Astrocyte (in vitro differentiated cells and primary cell): ENCODE measurements at regions not wholly inside any gene's neighbourhood (a gene's known extent, or its start where the extent isn't known, plus 50 kb on each side); places are given as distances from the start of the nearest gene placed in this dataset.

Experiments
- DNase-seq: peaks from one replicate; pipeline ENCODE4 v3.0.0-alpha.2; 2010; ENCODE audit warnings: low read depth
- FAIRE-seq: peaks from 2 replicates; lab custom pipeline; 2011; peaks lifted over from hg19 to GRCh38; lab: Jason Lieb, UNC
- H2AFZ ChIP-seq: 2 replicates; pipeline ENCODE4 v1.6.0; 2012; ENCODE audit warnings: low read depth, low read length, inconsistent platforms
- H3K27ac ChIP-seq: 2 replicates; pipeline ENCODE4 v1.5.1; 2011; ENCODE audit warnings: low read depth, low read length, inconsistent platforms
- H3K27me3 ChIP-seq: 2 replicates; pipeline ENCODE4 v1.6.0; 2011; ENCODE audit warnings: low read length, inconsistent platforms; ENCODE audit not compliant: insufficient read depth
- H3K36me3 ChIP-seq: 2 replicates; pipeline ENCODE4 v1.5.1; 2011; ENCODE audit warnings: low read length, inconsistent platforms; ENCODE audit not compliant: insufficient read depth
- H3K4me1 ChIP-seq: 2 replicates; pipeline ENCODE4 v1.5.1; 2011; ENCODE audit warnings: low read length, inconsistent platforms; ENCODE audit not compliant: insufficient read depth
- H3K4me2 ChIP-seq: 2 replicates; pipeline ENCODE4 v1.6.0; 2012; ENCODE audit warnings: low read length, inconsistent platforms
- H3K4me3 ChIP-seq: 2 replicates; pipeline ENCODE4 v1.5.1; 2011; ENCODE audit warnings: low read depth, mild to moderate bottlenecking, low read length, inconsistent platforms; ENCODE audit not compliant: insufficient read depth
- H3K79me2 ChIP-seq: 2 replicates; pipeline ENCODE4 v1.6.0; 2012; ENCODE audit warnings: mild to moderate bottlenecking, low read length, inconsistent platforms; ENCODE audit not compliant: insufficient read depth
- H3K9ac ChIP-seq: 2 replicates; pipeline ENCODE4 v1.6.0; 2012; ENCODE audit warnings: mild to moderate bottlenecking, low read length, inconsistent platforms
- H3K9me3 ChIP-seq: 2 replicates; pipeline ENCODE4 v1.5.1; 2012; ENCODE audit warnings: low read depth, mild to moderate bottlenecking, low read length, inconsistent platforms; ENCODE audit not compliant: insufficient read depth
- H4K20me1 ChIP-seq: 2 replicates; pipeline ENCODE4 v1.6.0; 2012; ENCODE audit warnings: low read length, inconsistent platforms; ENCODE audit not compliant: insufficient read depth
- H3K27ac Mint-ChIP-seq: one replicate; pipeline ENCODE4 v1.8.0; 2021; ENCODE audit warnings: mild to moderate bottlenecking, mixed read lengths; ENCODE audit not compliant: unreplicated experiment
- H3K27me3 Mint-ChIP-seq: one replicate; pipeline ENCODE4 v1.8.0; 2021; ENCODE audit warnings: low read depth, mixed read lengths; ENCODE audit not compliant: unreplicated experiment
- H3K36me3 Mint-ChIP-seq: one replicate; pipeline ENCODE4 v1.8.0; 2021; ENCODE audit warnings: low read depth, mixed read lengths; ENCODE audit not compliant: unreplicated experiment
- H3K4me1 Mint-ChIP-seq: one replicate; pipeline ENCODE4 v1.8.0; 2021; ENCODE audit warnings: low read depth, mixed read lengths; ENCODE audit not compliant: unreplicated experiment
- H3K4me3 Mint-ChIP-seq: one replicate; pipeline ENCODE4 v1.8.0; 2021; ENCODE audit warnings: mild to moderate bottlenecking, moderate library complexity, mixed read lengths; ENCODE audit not compliant: unreplicated experiment
- H3K9me3 Mint-ChIP-seq: one replicate; pipeline ENCODE4 v1.8.0; 2021; ENCODE audit warnings: mild to moderate bottlenecking, mixed read lengths; ENCODE audit not compliant: unreplicated experiment
- EZH2 ChIP-seq: IDR thresholded peaks from 2 replicates; pipeline ENCODE4 v1.6.1; 2012; ENCODE audit warnings: mild to moderate bottlenecking, low read length, inconsistent platforms; ENCODE audit not compliant: insufficient read depth
- TF ChIP-seq, protein P1 (sequence below): IDR thresholded peaks from 2 replicates; pipeline ENCODE4 v1.5.1; 2011; ENCODE audit warnings: low read depth, mild to moderate bottlenecking, inconsistent platforms, low read length, moderate library complexity; ENCODE audit not compliant: insufficient read depth

DNA sequence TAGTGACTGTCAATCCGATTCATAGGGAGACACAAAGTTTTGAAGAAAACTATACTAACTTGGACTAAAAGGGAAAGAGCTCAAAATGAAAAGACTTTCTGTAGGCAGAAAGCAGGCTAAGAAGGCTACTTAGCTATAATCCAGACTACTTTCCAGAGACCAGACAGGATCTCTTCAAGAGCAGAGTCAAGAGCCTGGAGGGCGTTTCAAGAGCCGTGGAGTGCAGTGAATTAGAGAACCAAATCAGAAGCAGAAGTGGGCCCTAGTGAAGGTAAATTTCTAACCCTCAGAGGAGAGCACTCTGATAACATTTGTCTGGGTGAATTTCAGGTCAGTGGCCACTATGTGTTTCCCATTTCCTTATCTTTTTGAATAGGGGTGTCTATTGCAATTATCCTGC, 76.4 kb downstream of the CGGBP1 start:
- Histone ChIP-seq H3K9ac (no peak overlapping the region), H3K4me3 (no peak overlapping the region), H3K79me2 (no peaks in the 10 kb centered on the region), H3K9me3 (no peaks in the 10 kb centered on the region), H3K27me3 (no peaks in the 10 kb centered on the region), H3K4me1 (no peaks in the 10 kb centered on the region), H3K27ac (no peak overlapping the region), H2AFZ (no peak overlapping the region), H3K36me3 (no peaks in the 10 kb centered on the region), H4K20me1 (no peaks in the 10 kb centered on the region), H3K4me2 (no peak overlapping the region)
- TF ChIP-seq, protein P1, sequence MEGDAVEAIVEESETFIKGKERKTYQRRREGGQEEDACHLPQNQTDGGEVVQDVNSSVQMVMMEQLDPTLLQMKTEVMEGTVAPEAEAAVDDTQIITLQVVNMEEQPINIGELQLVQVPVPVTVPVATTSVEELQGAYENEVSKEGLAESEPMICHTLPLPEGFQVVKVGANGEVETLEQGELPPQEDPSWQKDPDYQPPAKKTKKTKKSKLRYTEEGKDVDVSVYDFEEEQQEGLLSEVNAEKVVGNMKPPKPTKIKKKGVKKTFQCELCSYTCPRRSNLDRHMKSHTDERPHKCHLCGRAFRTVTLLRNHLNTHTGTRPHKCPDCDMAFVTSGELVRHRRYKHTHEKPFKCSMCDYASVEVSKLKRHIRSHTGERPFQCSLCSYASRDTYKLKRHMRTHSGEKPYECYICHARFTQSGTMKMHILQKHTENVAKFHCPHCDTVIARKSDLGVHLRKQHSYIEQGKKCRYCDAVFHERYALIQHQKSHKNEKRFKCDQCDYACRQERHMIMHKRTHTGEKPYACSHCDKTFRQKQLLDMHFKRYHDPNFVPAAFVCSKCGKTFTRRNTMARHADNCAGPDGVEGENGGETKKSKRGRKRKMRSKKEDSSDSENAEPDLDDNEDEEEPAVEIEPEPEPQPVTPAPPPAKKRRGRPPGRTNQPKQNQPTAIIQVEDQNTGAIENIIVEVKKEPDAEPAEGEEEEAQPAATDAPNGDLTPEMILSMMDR: no peak
- TF ChIP-seq EZH2: no peak
- Mint-ChIP-seq H3K27ac (no peak overlapping the region), H3K4me3 (no peak overlapping the region), H3K36me3 (no peaks in the 10 kb centered on the region), H3K27me3 (no peaks in the 10 kb centered on the region), H3K9me3 (peaks cover 7% of the 10 kb centered on the region), H3K4me1 (no peaks in the 10 kb centered on the region)
- FAIRE-seq: no peak
- DNase-seq: no peak

DNA sequence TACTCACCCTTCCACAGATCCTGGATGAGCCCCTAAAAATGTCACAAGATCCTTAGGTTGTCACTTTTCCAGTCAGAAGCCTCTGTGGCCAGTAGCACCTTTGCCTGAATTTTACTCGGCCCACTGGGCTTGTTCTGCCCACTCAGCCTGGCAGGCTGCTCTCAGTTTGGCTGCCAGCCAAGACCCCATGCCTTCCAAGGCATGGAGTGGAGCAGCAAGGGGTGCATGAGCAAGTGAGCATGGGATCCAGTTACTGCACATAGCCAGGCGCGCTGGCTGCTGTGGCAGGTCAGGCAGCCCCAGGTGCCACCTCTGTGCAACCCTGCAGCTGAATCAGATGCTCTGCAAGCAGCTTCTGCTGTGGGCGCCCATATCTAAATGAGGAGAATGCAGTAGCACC, 79.3 kb downstream of the CGGBP1 start:
- H3K27ac ChIP-seq: no peak overlapping the region
- Mint-ChIP-seq H3K27ac (no peak overlapping the region), H3K9me3 (peaks cover 7% of the 10 kb centered on the region), H3K4me3 (no peak overlapping the region), H3K27me3 (no peaks in the 10 kb centered on the region), H3K4me1 (no peaks in the 10 kb centered on the region), H3K36me3 (no peaks in the 10 kb centered on the region)
- no peak overlapping the region for H3K4me3 ChIP-seq
- no peaks in the 10 kb centered on the region for H3K4me1 ChIP-seq
- no peak overlapping the region for H2AFZ ChIP-seq
- H3K9me3 ChIP-seq: no peaks in the 10 kb centered on the region
- no peaks in the 10 kb centered on the region for H3K79me2 ChIP-seq
- TF ChIP-seq, protein P1: no peak
- TF ChIP-seq EZH2: no peak
- no peaks in the 10 kb centered on the region for H3K27me3 ChIP-seq
- H3K4me2 ChIP-seq: no peak overlapping the region
- no peak overlapping the region for H3K9ac ChIP-seq
- no peaks in the 10 kb centered on the region for H3K36me3 ChIP-seq
- FAIRE-seq (no peak), DNase-seq (no peak)
- no peaks in the 10 kb centered on the region for H4K20me1 ChIP-seq

DNA sequence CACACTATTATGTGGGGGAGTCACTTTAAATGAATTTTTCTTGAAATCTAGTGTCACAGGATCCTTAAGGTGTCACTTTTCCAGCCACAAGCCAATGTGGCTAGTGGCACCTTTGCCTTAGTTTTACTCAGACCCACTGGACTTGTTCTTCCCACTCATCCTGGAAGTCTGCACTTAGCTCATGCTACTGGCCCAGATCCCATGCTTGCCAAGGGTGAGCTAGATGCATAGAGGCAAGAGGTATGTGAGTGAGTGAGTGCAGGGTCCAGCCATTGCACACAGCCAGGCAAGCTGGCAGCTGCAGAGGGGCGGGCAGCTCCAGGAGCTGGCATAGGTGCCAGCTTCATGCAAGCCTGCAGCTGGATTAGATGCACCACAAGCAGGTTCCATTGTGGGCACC, 81.0 kb downstream of the CGGBP1 start:
- Mint-ChIP-seq H3K4me3 (no peak overlapping the region), H3K4me1 (no peaks in the 10 kb centered on the region), H3K9me3 (peaks cover 7% of the 10 kb centered on the region), H3K36me3 (no peaks in the 10 kb centered on the region), H3K27me3 (no peaks in the 10 kb centered on the region), H3K27ac (no peak overlapping the region)
- Histone ChIP-seq H3K4me2 (no peak overlapping the region), H3K27ac (no peak overlapping the region), H3K9me3 (no peaks in the 10 kb centered on the region), H3K4me3 (no peak overlapping the region), H3K9ac (no peak overlapping the region), H3K27me3 (no peaks in the 10 kb centered on the region), H2AFZ (no peak overlapping the region), H3K36me3 (no peaks in the 10 kb centered on the region), H3K4me1 (no peaks in the 10 kb centered on the region), H3K79me2 (no peaks in the 10 kb centered on the region), H4K20me1 (no peaks in the 10 kb centered on the region)
- no peak for FAIRE-seq
- DNase-seq: no peak
- no peak for TF ChIP-seq EZH2
- TF ChIP-seq, protein P1: no peak
